ENCODE measurements at regions not wholly inside any gene's neighbourhood (a gene's known extent, or its start where the extent isn't known, plus 50 kb on each side); places are given as distances from the start of the nearest gene placed in this dataset.
"Not testable (repeated sequence)": the region's sequence is repeated elsewhere in the genome, so short reads cannot be mapped to it uniquely, and the experiment has no call there.

GRCh38 chrX:144185197-144185596 lies 301.3 kb downstream of the UBE2NL start:
- H3K9me3 ChIP-seq (ENCODE audit: control insufficient read depth, low read depth, low read length); H3K4me3 ChIP-seq (ENCODE audit: low read length); H3K36me3 ChIP-seq (ENCODE audit: control insufficient read depth, insufficient read depth, low read length); H3K27me3 ChIP-seq (ENCODE audit: control insufficient read depth, insufficient read depth, low read length); H3K27ac ChIP-seq (ENCODE audit: low read length); DNase-seq; H3K4me1 ChIP-seq (ENCODE audit: control insufficient read depth, insufficient read depth, low read length): not testable (repeated sequence)

- not testable (repeated sequence) for DNase-seq
Observed at GRCh38 chrX:144188489-144188888, 304.6 kb downstream of the UBE2NL start.

GRCh38 chrX:144197057-144197456 lies 313.2 kb downstream of the UBE2NL start:
- H3K27ac ChIP-seq (ENCODE audit: low read length); H3K4me3 ChIP-seq (ENCODE audit: low read length); DNase-seq; H3K9me3 ChIP-seq (ENCODE audit: control insufficient read depth, low read depth, low read length); H3K36me3 ChIP-seq (ENCODE audit: control insufficient read depth, insufficient read depth, low read length); H3K27me3 ChIP-seq (ENCODE audit: control insufficient read depth, insufficient read depth, low read length); H3K4me1 ChIP-seq (ENCODE audit: control insufficient read depth, insufficient read depth, low read length): not testable (repeated sequence)
- WGBS (ENCODE audit: insufficient coverage, low lambda C conversion rate): no CpG with 5 or more reads among the region's 3 CpGs

More at GRCh38 chrX:144188489-144188888, 304.6 kb downstream of the UBE2NL start:
- H3K27me3 ChIP-seq (ENCODE audit: control insufficient read depth, insufficient read depth, low read length); H3K4me1 ChIP-seq (ENCODE audit: control insufficient read depth, insufficient read depth, low read length); H3K36me3 ChIP-seq (ENCODE audit: control insufficient read depth, insufficient read depth, low read length); H3K9me3 ChIP-seq (ENCODE audit: control insufficient read depth, low read depth, low read length); H3K27ac ChIP-seq (ENCODE audit: low read length); H3K4me3 ChIP-seq (ENCODE audit: low read length): not testable (repeated sequence)
- no CpG with 5 or more reads among the region's 4 CpGs for WGBS (ENCODE audit: insufficient coverage, low lambda C conversion rate)

- not testable (repeated sequence) for DNase-seq; H3K4me1 ChIP-seq (ENCODE audit: control insufficient read depth, insufficient read depth, low read length); H3K9me3 ChIP-seq (ENCODE audit: control insufficient read depth, low read depth, low read length); H3K36me3 ChIP-seq (ENCODE audit: control insufficient read depth, insufficient read depth, low read length); H3K27ac ChIP-seq (ENCODE audit: low read length); H3K27me3 ChIP-seq (ENCODE audit: control insufficient read depth, insufficient read depth, low read length); H3K4me3 ChIP-seq (ENCODE audit: low read length)
- no CpG with 5 or more reads among the region's 2 CpGs for WGBS (ENCODE audit: insufficient coverage, low lambda C conversion rate)
Observed at GRCh38 chrX:144202726-144203125, 318.9 kb downstream of the UBE2NL start.

GRCh38 chrX:144208360-144209024 lies 324.6 kb downstream of the UBE2NL start:
- not testable (repeated sequence) for H3K27ac ChIP-seq (ENCODE audit: low read length); DNase-seq; H3K9me3 ChIP-seq (ENCODE audit: control insufficient read depth, low read depth, low read length); H3K27me3 ChIP-seq (ENCODE audit: control insufficient read depth, insufficient read depth, low read length); H3K4me3 ChIP-seq (ENCODE audit: low read length); H3K4me1 ChIP-seq (ENCODE audit: control insufficient read depth, insufficient read depth, low read length); H3K36me3 ChIP-seq (ENCODE audit: control insufficient read depth, insufficient read depth, low read length)
- no CpG with 5 or more reads among the region's 6 CpGs for WGBS (ENCODE audit: insufficient coverage, low lambda C conversion rate)

- H3K27me3 ChIP-seq (ENCODE audit: control insufficient read depth, insufficient read depth, low read length): no peaks in the 10 kb centered on the region
- no peak for DNase-seq
- no peak overlapping the region for H3K27ac ChIP-seq (ENCODE audit: low read length)
- no peak overlapping the region for H3K4me3 ChIP-seq (ENCODE audit: low read length)
- H3K36me3 ChIP-seq (ENCODE audit: control insufficient read depth, insufficient read depth, low read length): no peaks in the 10 kb centered on the region
- no peaks in the 10 kb centered on the region for H3K9me3 ChIP-seq (ENCODE audit: control insufficient read depth, low read depth, low read length)
- no peaks in the 10 kb centered on the region for H3K4me1 ChIP-seq (ENCODE audit: control insufficient read depth, insufficient read depth, low read length)
Observed at GRCh38 chrX:144214651-144215050, 330.8 kb downstream of the UBE2NL start.

- no peak for DNase-seq
- no peaks in the 10 kb centered on the region for H3K36me3 ChIP-seq (ENCODE audit: control insufficient read depth, insufficient read depth, low read length)
Observed at GRCh38 chrX:144219035-144219434, 335.2 kb downstream of the UBE2NL start.

GRCh38 chrX:144231116-144231785 lies 347.4 kb downstream of the UBE2NL start:
- DNase-seq; H3K9me3 ChIP-seq (ENCODE audit: control insufficient read depth, low read depth, low read length); H3K4me3 ChIP-seq (ENCODE audit: low read length); H3K4me1 ChIP-seq (ENCODE audit: control insufficient read depth, insufficient read depth, low read length); H3K36me3 ChIP-seq (ENCODE audit: control insufficient read depth, insufficient read depth, low read length); H3K27ac ChIP-seq (ENCODE audit: low read length); H3K27me3 ChIP-seq (ENCODE audit: control insufficient read depth, insufficient read depth, low read length): not testable (repeated sequence)
- no CpG with 5 or more reads among the region's 40 CpGs for WGBS (ENCODE audit: insufficient coverage, low lambda C conversion rate)

More at GRCh38 chrX:144219035-144219434, 335.2 kb downstream of the UBE2NL start:
- WGBS (ENCODE audit: insufficient coverage, low lambda C conversion rate): no CpG with 5 or more reads among the region's 4 CpGs
- Histone ChIP-seq H3K4me3 (ENCODE audit: low read length) (no peak overlapping the region), H3K9me3 (ENCODE audit: control insufficient read depth, low read depth, low read length) (no peaks in the 10 kb centered on the region), H3K4me1 (ENCODE audit: control insufficient read depth, insufficient read depth, low read length) (no peaks in the 10 kb centered on the region), H3K27ac (ENCODE audit: low read length) (no peak overlapping the region), H3K27me3 (ENCODE audit: control insufficient read depth, insufficient read depth, low read length) (no peaks in the 10 kb centered on the region)

GRCh38 chrX:144253356-144253755 lies 369.5 kb downstream of the UBE2NL start:
- Histone ChIP-seq H3K4me3 (ENCODE audit: low read length) (no peak overlapping the region), H3K4me1 (ENCODE audit: control insufficient read depth, insufficient read depth, low read length) (no peaks in the 10 kb centered on the region), H3K9me3 (ENCODE audit: control insufficient read depth, low read depth, low read length) (no peaks in the 10 kb centered on the region), H3K36me3 (ENCODE audit: control insufficient read depth, insufficient read depth, low read length) (no peaks in the 10 kb centered on the region), H3K27me3 (ENCODE audit: control insufficient read depth, insufficient read depth, low read length) (no peaks in the 10 kb centered on the region), H3K27ac (ENCODE audit: low read length) (no peak overlapping the region)
- DNase-seq: no peak
- WGBS (ENCODE audit: insufficient coverage, low lambda C conversion rate): no CpG with 5 or more reads among the region's 1 CpG

- no peaks in the 10 kb centered on the region for H3K36me3 ChIP-seq (ENCODE audit: control insufficient read depth, insufficient read depth, low read length)
- WGBS (ENCODE audit: insufficient coverage, low lambda C conversion rate): 60% methylated on average over 1 of the region's 3 CpGs
- no peaks in the 10 kb centered on the region for H3K4me1 ChIP-seq (ENCODE audit: control insufficient read depth, insufficient read depth, low read length)
- peaks cover 4% of the 10 kb centered on the region for H3K9me3 ChIP-seq (ENCODE audit: control insufficient read depth, low read depth, low read length)
- no peak overlapping the region for H3K4me3 ChIP-seq (ENCODE audit: low read length)
- no peak for DNase-seq
- H3K27me3 ChIP-seq (ENCODE audit: control insufficient read depth, insufficient read depth, low read length): no peaks in the 10 kb centered on the region
- H3K27ac ChIP-seq (ENCODE audit: low read length): no peak overlapping the region
Observed at GRCh38 chrX:144259054-144259453, 375.2 kb downstream of the UBE2NL start.

GRCh38 chrX:144265641-144266040 lies 381.8 kb downstream of the UBE2NL start:
- peaks cover 4% of the 10 kb centered on the region for H3K9me3 ChIP-seq (ENCODE audit: control insufficient read depth, low read depth, low read length)
- no peak overlapping the region for H3K4me3 ChIP-seq (ENCODE audit: low read length)
- no peak overlapping the region for H3K27ac ChIP-seq (ENCODE audit: low read length)
- no peaks in the 10 kb centered on the region for H3K27me3 ChIP-seq (ENCODE audit: control insufficient read depth, insufficient read depth, low read length)
- WGBS (ENCODE audit: insufficient coverage, low lambda C conversion rate): no CpG with 5 or more reads among the region's 1 CpG
- no peaks in the 10 kb centered on the region for H3K36me3 ChIP-seq (ENCODE audit: control insufficient read depth, insufficient read depth, low read length)
- no peak for DNase-seq
- no peaks in the 10 kb centered on the region for H3K4me1 ChIP-seq (ENCODE audit: control insufficient read depth, insufficient read depth, low read length)
